AML-193 (cell line): ENCODE measurements at regions not wholly inside any gene's neighbourhood (a gene's known extent, or its start where the extent isn't known, plus 50 kb on each side); places are given as distances from the start of the nearest gene placed in this dataset.
A peak's percentile ranks its signal among the peaks of the same experiment; 100 is the strongest.

Experiments used
- DNase-seq, 2 experiments: peaks; one replicate each; lab custom pipeline; 2025; lab: John Stamatoyannopoulos, UW

DNA sequence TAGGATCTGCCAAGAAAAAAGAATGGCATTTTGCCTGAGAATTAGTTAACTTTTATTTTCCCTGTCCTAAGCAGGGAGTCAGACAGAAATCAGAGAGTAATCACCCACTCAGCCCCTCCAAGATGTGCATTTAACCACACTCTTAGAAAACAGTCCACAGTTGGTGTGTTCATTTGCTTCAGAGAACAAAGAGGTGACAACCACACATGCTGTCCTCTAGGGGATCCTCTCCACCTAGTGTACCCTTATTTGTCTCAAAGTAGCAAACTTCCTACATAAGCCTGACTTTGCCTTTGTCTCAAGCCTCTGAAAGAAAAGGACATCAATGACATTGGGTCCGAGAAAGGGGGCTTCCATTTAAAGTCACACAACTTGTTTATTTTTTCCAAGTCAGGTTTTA, 107.0 kb upstream of the RFC3 start:
- DNase-seq, result no peak

DNA sequence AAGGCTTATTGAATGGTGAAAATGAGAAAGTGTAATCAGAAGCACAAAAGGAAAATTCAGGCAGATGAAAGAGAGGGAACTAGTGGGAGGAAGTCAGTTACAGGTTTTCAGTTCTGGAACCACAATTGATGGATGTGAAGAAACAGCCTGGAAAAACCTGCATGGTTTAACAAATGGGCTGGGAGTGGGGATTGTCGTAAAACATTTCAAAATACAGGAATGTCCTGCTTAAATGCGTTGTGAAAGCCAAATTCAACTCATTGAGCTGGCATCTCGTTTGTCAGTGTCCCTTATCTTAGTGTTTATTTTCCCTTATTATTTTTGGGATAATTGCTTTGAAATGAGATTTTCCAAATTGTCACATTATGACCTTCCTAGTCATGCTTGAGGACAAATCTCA, 106.5 kb upstream of the RFC3 start:
- no peak for DNase-seq

DNA sequence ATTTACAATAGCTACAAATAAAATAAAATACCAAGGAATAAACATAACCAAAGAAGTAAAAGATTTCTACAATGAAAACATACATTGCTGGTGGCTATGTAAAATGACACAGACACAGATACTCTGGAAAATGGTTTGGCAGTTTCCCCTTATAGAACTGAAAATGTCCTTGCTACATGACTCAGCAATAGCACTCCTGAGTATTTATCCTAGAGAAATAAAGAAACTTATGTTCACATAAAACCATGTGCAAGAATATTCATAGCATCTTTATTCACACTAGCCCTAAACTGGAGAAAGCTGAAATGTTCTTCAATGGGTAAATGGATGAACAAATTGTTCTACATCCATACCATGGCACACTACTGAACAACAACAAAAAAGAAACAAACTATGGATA, 100.2 kb upstream of the RFC3 start:
- DNase-seq, result peak; percentile 31 to 40

- DNase-seq, result no peak
Observed at GRCh38 chr13:33721724-33722123, 96.2 kb upstream of the RFC3 start.

DNA sequence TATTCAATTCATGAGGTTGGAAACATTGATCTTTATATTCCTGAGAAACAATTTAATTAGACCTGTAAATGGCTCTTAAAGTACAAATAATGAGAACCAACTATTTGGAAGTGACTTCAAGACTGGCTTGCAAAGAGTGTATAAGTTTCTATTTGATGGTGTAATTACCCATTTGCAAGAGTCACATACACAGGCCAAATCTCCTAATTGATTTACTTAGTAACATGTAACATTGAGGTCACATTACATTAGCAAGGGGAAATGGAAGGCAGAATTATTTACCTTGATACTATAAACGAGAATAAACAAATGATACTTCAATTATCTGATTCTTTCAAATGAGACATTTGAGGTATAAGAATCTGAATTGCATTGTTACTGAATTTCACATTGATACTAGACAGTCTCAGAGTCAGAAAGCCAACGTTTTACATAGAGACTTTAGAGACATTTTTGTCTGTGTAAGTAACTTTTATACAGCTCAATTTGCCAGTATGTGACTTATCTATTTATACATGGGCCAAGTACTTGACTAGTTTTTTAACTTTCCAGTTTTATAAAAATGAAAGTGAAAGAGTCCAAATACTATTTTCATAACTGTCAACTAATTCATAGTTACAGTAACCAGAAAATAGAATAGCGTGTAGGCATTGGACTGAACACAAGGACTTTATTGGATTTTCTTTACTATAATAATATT, 95.6 kb upstream of the RFC3 start:
- DNase-seq, result no peak

GRCh38 chr13:33723365-33723764, 94.6 kb upstream of the RFC3 start:
- no peak for DNase-seq

- DNase-seq, result peak; percentile 85 to 91
Observed at GRCh38 chr13:33723772-33724435, 94.0 kb upstream of the RFC3 start.

DNA sequence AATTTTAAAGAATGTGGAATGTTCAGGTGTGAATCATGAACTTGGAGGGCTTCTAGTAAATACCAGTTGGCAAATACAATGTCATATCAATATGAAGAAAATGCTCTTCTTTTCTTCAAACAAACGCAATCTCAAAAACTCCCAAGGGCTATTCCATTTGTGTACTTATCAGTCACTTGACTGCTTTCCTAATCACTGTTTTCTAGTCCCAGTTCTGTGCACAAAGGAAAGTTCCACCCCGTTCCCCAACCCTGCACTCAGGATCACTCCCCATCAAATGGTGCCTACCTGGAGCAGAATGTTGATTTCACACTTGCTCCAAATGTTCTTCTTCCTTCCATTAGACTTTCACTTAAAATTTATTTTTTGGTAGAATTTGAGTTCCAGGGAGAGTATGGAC, 92.6 kb upstream of the RFC3 start:
- no peak for DNase-seq

- DNase-seq, result no peak
Observed at GRCh38 chr13:33727297-33728083, 90.5 kb upstream of the RFC3 start.

DNA sequence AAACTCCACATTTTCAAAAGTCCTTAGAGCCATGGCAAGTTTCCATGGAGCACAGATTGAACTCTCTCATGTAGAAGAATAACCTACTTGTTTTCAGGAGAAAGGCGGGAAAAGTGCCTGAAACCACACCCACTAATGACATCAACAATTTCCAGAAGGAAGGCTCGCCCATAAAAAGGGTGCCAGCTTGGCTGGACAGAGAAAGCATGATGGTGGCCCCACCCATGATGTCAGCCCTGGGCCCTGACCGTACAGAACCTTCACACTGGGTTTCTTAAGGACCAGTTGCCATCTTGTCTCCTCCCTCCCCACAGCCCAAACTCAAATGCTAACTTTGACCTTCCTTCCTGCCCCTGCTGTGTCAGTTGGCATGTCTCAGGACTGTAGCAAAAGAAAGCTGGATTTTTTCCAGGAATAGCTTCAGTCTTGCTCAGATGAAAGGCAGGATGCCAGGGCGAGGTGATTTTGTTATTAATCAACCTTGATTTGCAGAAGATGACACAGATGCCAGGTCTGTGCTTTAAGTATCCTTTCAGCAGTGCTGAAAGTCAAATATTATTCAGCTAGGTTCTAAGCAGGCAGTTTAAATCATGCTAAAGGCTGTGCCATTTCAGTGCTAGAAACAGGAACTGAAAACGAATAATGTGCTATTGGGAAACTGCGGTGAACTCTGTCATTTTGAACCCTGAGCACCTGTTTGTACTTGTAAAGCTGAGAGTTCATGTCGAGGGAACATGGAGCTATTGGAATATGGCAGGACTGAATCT, 89.5 kb upstream of the RFC3 start:
- DNase-seq, result peak; percentile 84 to 88

GRCh38 chr13:33730147-33730546, 87.8 kb upstream of the RFC3 start:
- DNase-seq, result peak; percentile 92 to 93

GRCh38 chr13:33730619-33731018, 87.3 kb upstream of the RFC3 start:
- DNase-seq, result peak; percentile 25 to 30

- DNase-seq, result no peak
Observed at GRCh38 chr13:33735276-33735675, 82.7 kb upstream of the RFC3 start.

GRCh38 chr13:33739254-33739653, 78.7 kb upstream of the RFC3 start:
- DNase-seq, result no peak

DNA sequence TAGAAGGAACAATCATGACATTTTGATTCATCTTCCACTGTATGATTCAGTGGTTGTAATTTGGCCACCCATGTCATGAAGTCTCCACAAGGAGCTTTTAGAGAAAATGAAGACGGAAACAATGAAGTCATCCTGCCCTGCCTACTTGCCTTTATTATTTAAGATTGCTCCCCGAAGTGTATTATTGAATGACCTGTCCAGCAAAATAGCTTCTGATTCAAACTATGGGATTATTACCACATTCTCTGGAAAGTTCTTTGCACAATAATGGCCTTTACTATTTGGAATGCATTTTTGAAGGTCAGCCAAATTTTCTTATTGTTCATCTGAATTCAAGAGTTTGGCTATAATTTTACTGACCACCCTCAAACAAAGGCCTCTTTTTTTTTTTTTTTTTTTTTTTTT, 77.8 kb upstream of the RFC3 start:
- no peak for DNase-seq

- DNase-seq, result no peak
Observed at GRCh38 chr13:33742321-33742720, 75.6 kb upstream of the RFC3 start.

GRCh38 chr13:33743438-33744368, 74.2 kb upstream of the RFC3 start:
- DNase-seq, result peak; percentile 86 to 93

DNA sequence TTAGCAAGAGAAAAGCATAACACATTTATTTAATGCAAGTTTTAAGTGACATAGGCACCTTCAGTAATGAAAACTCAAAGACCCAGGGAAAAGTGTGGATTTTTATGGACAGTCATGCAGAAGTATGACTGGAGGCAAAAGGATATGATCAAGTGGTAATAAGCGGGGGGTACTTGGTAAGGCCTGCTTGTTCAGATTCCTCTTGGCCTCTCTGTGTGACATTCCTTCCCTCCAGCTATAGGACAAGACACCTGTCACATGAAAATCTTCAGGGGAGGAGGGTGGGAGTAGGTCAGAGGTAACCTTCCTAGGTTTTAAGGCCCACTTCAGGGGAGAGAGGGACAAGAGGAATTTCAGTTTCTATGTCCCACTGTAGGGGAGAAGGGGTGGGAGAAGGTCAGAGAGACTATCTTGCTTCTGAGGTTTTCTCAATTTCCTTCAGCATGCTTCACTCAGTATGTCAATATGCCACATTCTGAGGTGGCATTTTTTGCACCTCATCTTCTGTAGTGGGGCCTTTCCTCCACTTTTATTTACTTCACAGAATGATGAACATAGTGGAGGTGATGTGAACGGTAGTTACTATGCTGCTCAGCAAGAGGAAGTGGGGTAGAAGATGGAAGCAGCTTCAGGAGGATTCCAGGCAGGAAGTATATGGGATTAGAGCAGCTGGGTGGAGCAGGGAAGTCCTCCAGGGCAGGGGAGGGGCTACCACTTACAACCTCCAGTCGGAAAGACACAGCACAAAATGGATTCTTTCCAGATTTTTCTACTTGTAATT, 73.2 kb upstream of the RFC3 start:
- no peak for DNase-seq

DNA sequence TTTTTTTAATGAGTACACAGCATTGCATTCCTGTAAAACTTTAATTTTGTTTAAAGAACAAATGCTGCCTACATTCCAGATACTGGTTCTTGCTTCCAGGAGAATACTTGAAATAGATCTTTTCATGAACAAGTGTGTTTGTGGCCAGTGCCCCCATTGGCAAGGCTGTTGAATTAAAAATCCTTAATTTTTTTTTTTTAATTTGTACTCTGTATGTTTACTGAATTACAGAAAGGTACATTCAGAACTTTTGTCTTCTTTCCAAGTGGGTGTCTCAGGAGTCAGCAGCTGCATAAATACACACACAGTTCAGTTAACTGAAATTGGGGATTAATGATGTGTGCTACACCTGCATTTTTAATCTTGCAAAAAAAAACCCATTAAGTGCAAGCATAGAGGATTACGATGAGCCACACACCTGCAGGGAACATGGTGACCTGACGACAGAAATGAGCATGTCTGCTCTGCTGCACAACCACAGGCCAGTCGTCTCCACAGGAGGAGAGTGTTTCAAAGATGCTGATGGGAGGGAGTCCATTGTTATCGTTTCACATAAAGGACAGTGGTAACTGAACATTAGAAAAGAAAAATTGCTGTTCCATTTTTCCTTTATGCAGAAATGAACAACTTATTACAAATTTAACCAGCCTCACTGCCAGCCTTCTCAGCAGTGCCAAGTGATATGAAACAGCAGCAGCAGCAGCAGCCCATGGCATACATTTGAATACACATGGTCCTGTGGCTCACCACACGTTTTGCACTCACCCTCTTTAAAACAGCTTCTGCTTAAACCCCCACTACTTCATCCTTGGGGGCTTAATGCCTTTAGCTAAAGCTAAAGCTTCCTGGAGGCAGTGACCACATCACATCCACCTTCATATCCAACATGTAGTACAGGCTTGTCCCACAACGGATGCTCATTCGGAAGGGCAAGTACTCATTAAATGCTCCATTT, 72.3 kb upstream of the RFC3 start:
- DNase-seq, result no peak
